H7 (cell line): ENCODE measurements at regions not wholly inside any gene's neighbourhood (a gene's known extent, or its start where the extent isn't known, plus 50 kb on each side); places are given as distances from the start of the nearest gene placed in this dataset.
A peak's percentile ranks its signal among the peaks of the same experiment; 100 is the strongest.
"Not testable (repeated sequence)": the region's sequence is repeated elsewhere in the genome, so short reads cannot be mapped to it uniquely, and the experiment has no call there.

Experiments
- DNase-seq: peaks from one replicate; pipeline ENCODE4 v3.0.0; 2012
- H3K27me3 ChIP-seq: 2 replicates; pipeline ENCODE4 v1.6.0; 2011; ENCODE audit warnings: mild to moderate bottlenecking, low read length; ENCODE audit not compliant: control insufficient read depth, insufficient read depth
- H3K36me3 ChIP-seq: replicated peaks from 2 replicates; pipeline ENCODE4 v1.5.1; 2011; ENCODE audit warnings: low read length; ENCODE audit not compliant: control insufficient read depth, insufficient read depth
- H3K4me3 ChIP-seq: 2 replicates; pipeline ENCODE4 v1.5.1; 2011; ENCODE audit warnings: low read depth, mild to moderate bottlenecking, control low read depth, low read length, moderate library complexity; ENCODE audit not compliant: insufficient read depth

DNA sequence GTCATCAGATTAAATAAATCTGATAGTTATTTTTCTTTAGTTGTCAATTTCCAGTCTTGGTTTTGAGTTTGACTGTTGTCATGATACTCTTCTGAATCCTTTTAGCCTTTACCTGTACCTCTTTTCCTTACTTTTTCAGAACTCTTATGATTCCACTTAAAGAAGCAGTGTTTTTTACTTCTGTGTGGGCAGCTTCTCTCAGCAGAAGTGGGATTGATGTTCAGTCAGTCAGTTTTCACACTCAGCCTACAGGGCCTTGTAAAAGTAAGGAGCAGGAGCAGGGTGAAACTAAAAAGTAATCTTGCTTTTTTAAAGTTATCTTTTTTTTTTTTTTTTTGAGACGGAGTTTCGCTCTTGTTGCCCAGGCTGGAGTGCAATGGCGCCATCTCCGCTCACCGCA lies 75.1 kb downstream of the HAUS1 start:
- Histone ChIP-seq H3K27me3 (no peaks in the 10 kb centered on the region; the same call in 1 of the 2 replicates), H3K36me3 (no peaks in the 10 kb centered on the region), H3K4me3 (no peak overlapping the region)
- no peak for DNase-seq

DNA sequence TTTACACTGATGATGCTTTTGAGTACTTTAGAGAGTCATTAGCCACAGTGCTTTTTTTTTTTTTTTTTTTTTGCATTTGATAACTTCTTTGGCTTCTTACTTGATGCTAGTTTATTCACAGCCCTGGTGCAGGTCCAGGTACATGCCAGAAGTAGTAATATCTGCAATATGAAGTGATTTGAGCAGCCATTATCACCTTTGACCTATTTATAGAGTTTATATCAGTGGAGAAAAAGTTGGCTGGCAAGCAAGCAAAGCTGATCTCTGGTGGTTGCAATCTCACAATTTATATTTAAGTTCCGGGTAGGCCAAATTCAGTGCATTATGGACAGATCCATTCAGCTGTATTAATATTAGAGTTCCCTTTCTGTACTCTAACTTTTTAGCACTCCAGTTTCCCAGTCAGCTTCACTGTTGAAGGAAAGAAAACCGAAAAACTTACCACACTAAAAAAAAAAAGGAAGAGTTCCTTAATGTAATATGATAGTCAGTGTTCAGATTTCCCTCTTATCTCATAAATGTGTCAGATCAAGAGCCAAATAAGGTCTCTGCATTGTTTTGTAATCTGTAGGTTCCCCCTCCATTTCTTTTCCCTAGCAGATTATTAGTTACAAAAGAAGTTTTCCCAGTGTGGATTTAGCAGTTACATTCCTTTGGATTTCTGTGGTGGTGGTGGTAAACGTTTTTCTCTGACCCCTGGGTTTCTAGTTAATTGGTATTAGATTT lies 78.6 kb downstream of the HAUS1 start:
- no peaks in the 10 kb centered on the region for H3K36me3 ChIP-seq
- DNase-seq, result no peak
- no peaks in the 10 kb centered on the region for H3K27me3 ChIP-seq
- H3K4me3 ChIP-seq, result no peak overlapping the region

DNA sequence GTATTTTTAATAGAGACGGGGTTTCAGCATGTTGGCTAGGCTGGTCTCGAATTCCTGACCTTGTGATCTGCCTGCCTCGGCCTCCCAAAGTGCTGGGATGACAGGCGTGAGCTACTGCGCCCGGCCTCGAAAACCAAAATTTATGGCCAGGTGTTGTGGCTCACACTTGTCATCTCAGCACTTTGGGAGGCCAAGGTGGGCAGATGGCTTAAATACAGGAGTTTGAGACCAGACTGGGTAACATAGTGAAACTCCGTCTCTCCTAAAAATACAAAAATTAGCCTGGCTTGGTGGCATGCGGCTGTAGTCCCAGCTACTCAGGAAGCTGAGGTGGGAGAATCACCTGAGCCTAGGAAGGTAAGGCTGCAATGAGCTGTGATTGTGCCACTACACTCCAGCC lies 80.1 kb downstream of the HAUS1 start:
- DNase-seq, H3K36me3 ChIP-seq, H3K27me3 ChIP-seq, H3K4me3 ChIP-seq: not testable (repeated sequence)

DNA sequence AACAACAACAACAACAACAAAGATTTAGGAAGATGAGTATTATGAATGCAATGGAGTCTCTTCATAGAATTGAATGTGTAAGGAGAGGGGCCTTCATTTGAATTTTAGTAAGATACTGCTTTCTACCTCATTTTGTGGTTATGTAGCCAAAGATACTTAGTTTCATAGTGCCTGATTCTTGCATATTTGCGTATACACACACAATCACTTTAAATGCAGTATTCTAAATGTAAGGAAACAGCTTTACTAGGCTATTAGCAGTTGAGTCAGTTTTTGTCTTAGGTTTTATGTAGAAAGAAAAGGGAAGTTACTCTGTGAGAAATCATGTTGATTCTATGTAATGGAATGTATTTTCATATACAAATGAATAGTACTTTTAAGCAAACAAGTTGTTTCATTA lies 80.5 kb downstream of the HAUS1 start:
- Histone ChIP-seq H3K4me3 (no peak overlapping the region), H3K36me3 (no peaks in the 10 kb centered on the region), H3K27me3 (no peaks in the 10 kb centered on the region)

DNA sequence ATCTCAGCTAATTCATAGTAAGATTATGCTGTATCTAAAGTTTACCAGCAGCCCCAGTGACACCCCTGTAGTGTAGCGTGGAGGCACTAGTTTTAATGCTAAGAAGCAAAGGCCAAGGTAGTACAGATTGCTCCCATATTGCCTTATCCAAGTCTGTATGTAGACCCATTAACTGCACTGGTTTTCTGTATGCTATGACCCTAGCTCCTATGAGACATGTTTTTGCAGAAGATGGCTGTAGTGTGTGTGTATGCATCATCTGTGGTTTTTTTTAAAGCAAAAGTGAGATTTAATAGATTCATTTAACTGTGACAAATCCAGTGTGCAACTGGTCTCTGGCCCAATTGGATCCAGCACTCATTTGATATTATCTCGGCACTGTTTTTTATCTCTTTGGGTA lies 86.5 kb downstream of the HAUS1 start:
- no peak overlapping the region for H3K4me3 ChIP-seq
- H3K36me3 ChIP-seq, result no peaks in the 10 kb centered on the region
- no peak for DNase-seq
- no peaks in the 10 kb centered on the region for H3K27me3 ChIP-seq

More for the DNA sequence above, 80.5 kb downstream of the HAUS1 start:
- no peak for DNase-seq

DNA sequence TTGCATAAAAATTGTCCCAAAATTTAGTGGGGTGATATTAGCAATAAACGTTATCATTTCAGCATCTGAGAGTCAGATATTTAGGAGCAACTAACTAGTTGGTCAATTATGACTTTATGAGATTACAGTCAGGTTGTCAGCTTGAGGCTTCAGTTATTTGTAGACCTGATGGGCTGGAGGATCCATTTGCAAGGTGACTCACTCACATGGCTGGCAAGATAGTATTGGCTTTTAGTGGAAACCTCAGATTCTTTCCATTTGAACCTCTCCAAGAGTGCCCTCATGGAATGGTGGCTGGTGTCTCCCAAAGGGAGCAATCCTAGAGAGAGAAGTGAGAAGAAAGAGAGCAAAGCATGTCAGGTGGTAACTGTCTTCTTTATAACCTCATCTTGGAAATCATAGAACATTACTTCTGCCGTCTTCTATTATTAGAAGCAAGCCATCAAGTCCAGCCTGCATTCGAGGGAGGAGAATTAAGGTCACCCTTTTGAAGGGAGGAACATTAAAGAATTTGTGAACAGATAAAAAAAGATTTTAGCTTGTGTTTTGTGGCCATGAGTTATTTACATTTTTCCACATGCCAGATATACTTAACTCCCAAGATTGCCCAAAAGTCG lies 92.5 kb downstream of the HAUS1 start:
- no peaks in the 10 kb centered on the region for H3K36me3 ChIP-seq
- no peaks in the 10 kb centered on the region for H3K27me3 ChIP-seq
- no peak for DNase-seq
- no peak overlapping the region for H3K4me3 ChIP-seq

DNA sequence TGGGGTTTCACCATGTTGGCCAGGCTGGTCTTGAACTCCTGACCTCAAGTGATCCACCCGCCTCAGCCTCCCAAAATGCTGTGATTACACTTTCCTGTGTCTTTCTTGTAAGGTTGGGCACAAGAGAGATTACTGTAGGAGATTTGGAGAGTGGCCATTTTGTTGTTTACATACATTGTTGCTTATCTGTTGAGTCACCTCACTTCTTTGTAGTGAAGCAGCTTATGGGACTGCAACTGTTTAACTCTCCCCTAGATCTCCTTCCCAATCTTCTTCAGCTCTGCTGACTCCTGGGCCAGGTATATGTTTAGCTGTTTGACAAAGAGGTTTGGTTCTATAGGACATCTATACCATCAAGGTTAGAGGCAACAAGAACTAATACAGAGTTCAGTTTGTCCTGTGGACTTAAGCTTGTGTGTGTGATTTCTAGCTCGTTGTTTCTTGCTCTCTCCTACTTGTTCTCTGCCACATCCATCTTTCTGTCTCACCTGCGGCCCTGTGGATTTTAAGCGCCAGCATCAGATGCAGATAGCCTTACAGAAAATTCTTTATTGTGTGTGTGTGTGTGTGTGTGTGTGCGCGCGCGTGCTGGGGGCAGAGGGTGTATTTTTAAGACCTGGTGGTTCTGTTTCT lies 95.4 kb downstream of the HAUS1 start:
- no peaks in the 10 kb centered on the region for H3K27me3 ChIP-seq
- no peak overlapping the region for H3K4me3 ChIP-seq
- no peaks in the 10 kb centered on the region for H3K36me3 ChIP-seq
- DNase-seq, result no peak

DNA sequence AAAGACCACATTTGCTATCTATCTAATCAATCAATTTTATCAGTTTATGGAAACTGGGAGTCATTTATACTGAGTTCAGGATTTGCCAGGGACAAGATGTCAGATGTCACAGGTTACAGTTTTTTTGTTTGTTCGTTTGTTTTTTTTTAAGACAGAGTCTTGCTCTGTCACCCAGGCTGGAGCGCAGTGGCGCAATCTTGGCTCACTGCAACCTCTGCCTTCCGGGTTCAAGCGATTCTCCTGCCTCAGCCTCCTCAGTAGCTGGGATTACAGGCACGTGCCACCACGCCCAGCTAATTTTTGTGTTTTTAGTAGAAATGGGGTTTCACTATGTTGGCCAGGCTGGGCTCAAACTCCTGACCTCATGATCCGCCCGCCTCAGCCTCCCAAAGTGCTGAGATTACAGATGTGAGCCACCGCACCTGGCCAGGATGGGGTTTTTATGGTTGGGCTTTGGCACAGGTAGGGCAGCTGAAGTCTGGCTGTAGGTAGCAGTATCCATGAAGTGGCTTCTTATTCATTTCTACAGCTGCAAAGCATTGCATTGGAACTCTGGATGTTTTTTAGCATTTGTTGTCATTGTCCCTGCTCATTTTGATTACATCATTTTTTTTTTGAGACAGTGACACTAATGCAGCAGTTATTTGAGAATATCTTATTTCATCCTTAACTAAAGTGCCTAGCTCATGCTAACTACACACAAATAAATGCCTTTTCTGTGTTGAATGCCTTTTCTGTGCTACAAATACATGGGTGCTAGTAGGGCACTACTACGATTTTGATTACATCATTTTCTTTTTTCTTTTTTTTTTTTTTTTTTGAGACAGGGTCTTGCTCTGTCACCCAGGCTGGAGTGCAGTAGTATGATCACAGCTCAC lies 96.2 kb downstream of the HAUS1 start:
- H3K36me3 ChIP-seq, DNase-seq, H3K27me3 ChIP-seq, H3K4me3 ChIP-seq: not testable (repeated sequence)

DNA sequence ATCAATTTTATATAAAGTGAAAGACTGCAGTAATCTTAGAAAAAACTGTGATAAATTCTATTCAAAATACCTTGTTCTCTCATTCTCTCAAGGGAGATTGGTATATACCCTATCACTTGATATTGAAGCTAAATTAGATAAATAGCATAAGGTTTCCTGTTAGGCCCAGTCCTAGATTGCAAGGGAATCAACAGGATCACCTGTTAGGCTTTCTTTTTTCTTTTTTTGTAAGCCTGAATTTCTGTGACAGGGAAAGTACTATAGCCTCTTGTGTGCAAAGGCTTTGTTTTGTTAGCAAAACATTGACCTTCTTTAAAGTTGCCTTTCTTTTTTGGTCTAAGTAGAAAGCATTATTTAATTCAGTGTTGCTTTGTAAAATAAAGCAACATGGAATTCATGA lies 100.0 kb downstream of the HAUS1 start:
- DNase-seq, result no peak
- H3K36me3 ChIP-seq, result no peaks in the 10 kb centered on the region
- no peaks in the 10 kb centered on the region for H3K27me3 ChIP-seq
- no peak overlapping the region for H3K4me3 ChIP-seq

DNA sequence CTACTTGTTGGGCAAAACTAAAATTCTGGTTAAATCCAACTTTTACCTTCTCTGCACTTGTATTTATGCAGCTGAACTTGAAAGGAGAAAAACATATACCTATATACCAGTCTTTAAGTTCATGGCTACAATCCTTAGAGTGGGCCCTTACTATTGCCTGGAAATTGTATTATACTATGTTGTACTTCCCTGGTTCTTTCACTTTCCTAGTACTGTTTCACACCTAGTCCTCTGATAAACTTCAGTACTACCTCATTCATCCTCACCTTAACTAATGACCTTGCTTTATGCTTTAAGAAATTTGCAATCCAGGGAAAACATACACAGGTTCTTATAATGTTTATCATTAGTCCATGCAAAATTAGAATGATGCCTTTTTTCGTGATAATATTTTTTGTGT lies 103.8 kb downstream of the HAUS1 start:
- Histone ChIP-seq H3K4me3 (no peak overlapping the region), H3K36me3 (no peaks in the 10 kb centered on the region), H3K27me3 (no peaks in the 10 kb centered on the region)
- DNase-seq, result no peak

DNA sequence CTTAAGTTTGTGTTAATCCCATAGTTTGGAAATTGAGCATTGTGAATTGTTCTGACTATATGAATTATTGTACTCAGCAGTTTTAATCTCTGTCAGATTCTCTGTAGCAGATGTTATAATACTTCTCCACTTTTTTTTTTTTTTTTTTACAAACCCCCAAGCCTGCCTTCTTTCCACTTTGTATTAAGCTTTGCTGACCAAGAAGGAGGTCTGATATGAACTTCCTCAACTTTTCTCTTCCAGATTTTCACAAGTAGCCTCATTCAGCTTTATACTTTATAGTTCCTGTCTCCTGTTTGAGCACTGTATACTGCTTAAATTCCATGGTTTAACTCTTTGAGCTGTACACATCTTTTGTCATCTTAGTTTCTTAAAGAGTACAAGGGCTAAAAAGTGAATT lies 105.0 kb downstream of the HAUS1 start:
- H3K36me3 ChIP-seq, result no peaks in the 10 kb centered on the region
- H3K4me3 ChIP-seq, result no peak overlapping the region
- H3K27me3 ChIP-seq, result no peaks in the 10 kb centered on the region
- no peak for DNase-seq

DNA sequence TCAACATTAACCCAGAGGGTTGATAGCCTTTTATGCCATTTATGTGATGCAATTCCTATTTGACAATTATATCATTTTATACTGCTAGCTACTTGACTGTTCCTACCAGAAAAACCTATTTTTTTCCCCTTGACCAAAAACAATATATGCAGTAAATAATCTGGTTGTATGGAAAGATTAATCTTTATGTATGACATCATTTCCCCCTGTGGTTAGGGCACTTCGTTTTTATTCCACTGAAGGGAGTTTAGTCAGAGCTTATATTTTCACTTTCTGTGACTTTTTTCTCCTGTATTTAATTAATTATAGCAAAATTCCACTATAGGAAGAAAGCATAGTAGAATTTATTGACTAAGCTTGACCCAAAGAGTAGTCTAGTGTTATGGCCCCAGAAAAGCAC lies 107.6 kb downstream of the HAUS1 start:
- Histone ChIP-seq H3K4me3 (no peak overlapping the region), H3K27me3 (no peaks in the 10 kb centered on the region), H3K36me3 (peaks cover 4% of the 10 kb centered on the region)
- no peak for DNase-seq

DNA sequence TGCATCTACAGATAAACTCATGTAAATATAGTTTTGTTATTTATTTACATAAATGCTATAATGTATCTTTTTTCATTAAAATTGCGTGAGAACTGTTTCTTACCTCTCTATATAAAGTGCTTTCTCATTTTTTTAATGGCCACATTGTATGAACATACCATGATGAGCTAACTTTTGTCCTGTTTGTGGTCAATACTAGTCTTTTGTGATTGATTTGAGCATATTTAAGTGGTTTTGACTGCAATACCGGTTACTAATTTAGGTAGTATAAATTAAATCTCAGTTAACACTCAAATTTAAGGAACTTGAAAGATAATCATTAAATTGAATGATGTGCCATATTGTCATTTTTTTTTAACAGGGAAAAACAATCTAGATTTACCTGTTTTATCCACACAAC lies 108.2 kb downstream of the HAUS1 start:
- DNase-seq, result no peak
- H3K4me3 ChIP-seq, result no peak overlapping the region
- no peaks in the 10 kb centered on the region for H3K27me3 ChIP-seq
- H3K36me3 ChIP-seq, result peaks cover 4% of the 10 kb centered on the region

DNA sequence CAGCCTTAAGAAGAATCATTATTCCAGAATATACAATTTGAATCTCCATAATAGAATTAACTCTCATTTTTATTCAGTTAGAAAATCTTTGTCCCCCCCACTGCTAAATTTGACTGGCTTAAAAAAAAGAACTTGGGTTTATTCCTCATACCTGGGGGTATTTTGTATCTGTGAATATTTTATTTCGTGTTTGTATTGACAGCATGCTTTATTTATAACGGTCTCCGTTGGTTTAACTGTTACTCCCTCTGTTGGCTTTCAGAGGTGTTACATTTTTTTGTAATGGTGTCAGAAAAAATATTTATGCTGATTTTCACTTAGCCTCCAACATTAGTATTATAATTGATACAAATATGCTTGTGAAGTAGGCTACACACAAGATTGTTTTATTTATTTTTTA lies 109.1 kb downstream of the HAUS1 start:
- no peak overlapping the region for H3K4me3 ChIP-seq
- peak; percentile 15 for DNase-seq
- no peaks in the 10 kb centered on the region for H3K27me3 ChIP-seq
- peaks cover 4% of the 10 kb centered on the region for H3K36me3 ChIP-seq
